ENCODE measurements at regions not wholly inside any gene's neighbourhood (a gene's known extent, or its start where the extent isn't known, plus 50 kb on each side); places are given as distances from the start of the nearest gene placed in this dataset.

- Histone ChIP-seq H3K27ac (ENCODE audit: low read depth, low read length) (no peak overlapping the region), H3K9me3 (ENCODE audit: control insufficient read depth, insufficient read depth, low read length) (no peaks in the 10 kb centered on the region), H3K4me1 (ENCODE audit: control insufficient read depth, insufficient read depth, low read length) (peaks cover 16% of the 10 kb centered on the region; the same call in 1 of the 2 replicates), H3K27me3 (ENCODE audit: control insufficient read depth, insufficient read depth, low read length) (peaks cover 55% of the 10 kb centered on the region), H3K36me3 (ENCODE audit: control insufficient read depth, insufficient read depth, low read length) (no peaks in the 10 kb centered on the region), H3K9ac (ENCODE audit: low read depth, low read length) (no peak overlapping the region), H3K4me3 (ENCODE audit: low read depth, low read length) (no peak overlapping the region)
These were observed 188.7 kb upstream of the LINGO1 start for GRCh38 chr15:77821188-77821958.

- H3K27ac ChIP-seq (ENCODE audit: low read depth, low read length) = no peak overlapping the region
- H3K36me3 ChIP-seq (ENCODE audit: control insufficient read depth, insufficient read depth, low read length) = no peaks in the 10 kb centered on the region
- H3K27me3 ChIP-seq (ENCODE audit: control insufficient read depth, insufficient read depth, low read length) = peaks cover 55% of the 10 kb centered on the region
- H3K9me3 ChIP-seq (ENCODE audit: control insufficient read depth, insufficient read depth, low read length) = no peaks in the 10 kb centered on the region
- H3K9ac ChIP-seq (ENCODE audit: low read depth, low read length) = no peak overlapping the region
- H3K4me3 ChIP-seq (ENCODE audit: low read depth, low read length) = peak overlapping the region; percentile 68
- peaks cover 16% of the 10 kb centered on the region; the same call in 1 of the 2 replicates for H3K4me1 ChIP-seq (ENCODE audit: control insufficient read depth, insufficient read depth, low read length)
These were observed 187.4 kb upstream of the LINGO1 start for GRCh38 chr15:77819851-77820728.

GRCh38 chr15:77819048-77819850 is 186.5 kb upstream of the LINGO1 start:
- Histone ChIP-seq H3K9me3 (ENCODE audit: control insufficient read depth, insufficient read depth, low read length) (no peaks in the 10 kb centered on the region), H3K4me3 (ENCODE audit: low read depth, low read length) (peak overlapping the region; percentile 68), H3K36me3 (ENCODE audit: control insufficient read depth, insufficient read depth, low read length) (no peaks in the 10 kb centered on the region), H3K27ac (ENCODE audit: low read depth, low read length) (no peak overlapping the region), H3K27me3 (ENCODE audit: control insufficient read depth, insufficient read depth, low read length) (peaks cover 55% of the 10 kb centered on the region), H3K9ac (ENCODE audit: low read depth, low read length) (no peak overlapping the region), H3K4me1 (ENCODE audit: control insufficient read depth, insufficient read depth, low read length) (peaks cover 16% of the 10 kb centered on the region; the same call in 1 of the 2 replicates)

- Histone ChIP-seq H3K27me3 (ENCODE audit: control insufficient read depth, insufficient read depth, low read length) (peaks cover 55% of the 10 kb centered on the region), H3K4me3 (ENCODE audit: low read depth, low read length) (peak overlapping the region; percentile 68), H3K9me3 (ENCODE audit: control insufficient read depth, insufficient read depth, low read length) (no peaks in the 10 kb centered on the region), H3K9ac (ENCODE audit: low read depth, low read length) (no peak overlapping the region), H3K27ac (ENCODE audit: low read depth, low read length) (no peak overlapping the region), H3K36me3 (ENCODE audit: control insufficient read depth, insufficient read depth, low read length) (no peaks in the 10 kb centered on the region), H3K4me1 (ENCODE audit: control insufficient read depth, insufficient read depth, low read length) (peaks cover 16% of the 10 kb centered on the region; the same call in 1 of the 2 replicates)
These were observed 185.9 kb upstream of the LINGO1 start for GRCh38 chr15:77818484-77819047.

- Histone ChIP-seq H3K4me3 (ENCODE audit: low read depth, low read length) (no peak overlapping the region), H3K36me3 (ENCODE audit: control insufficient read depth, insufficient read depth, low read length) (no peaks in the 10 kb centered on the region), H3K27ac (ENCODE audit: low read depth, low read length) (no peak overlapping the region), H3K9me3 (ENCODE audit: control insufficient read depth, insufficient read depth, low read length) (no peaks in the 10 kb centered on the region), H3K4me1 (ENCODE audit: control insufficient read depth, insufficient read depth, low read length) (peaks cover 16% of the 10 kb centered on the region; the same call in 1 of the 2 replicates), H3K9ac (ENCODE audit: low read depth, low read length) (no peak overlapping the region), H3K27me3 (ENCODE audit: control insufficient read depth, insufficient read depth, low read length) (peaks cover 55% of the 10 kb centered on the region)
These were observed 184.7 kb upstream of the LINGO1 start for GRCh38 chr15:77817434-77817833.

- Histone ChIP-seq H3K36me3 (ENCODE audit: control insufficient read depth, insufficient read depth, low read length) (no peaks in the 10 kb centered on the region), H3K9me3 (ENCODE audit: control insufficient read depth, insufficient read depth, low read length) (no peaks in the 10 kb centered on the region), H3K9ac (ENCODE audit: low read depth, low read length) (no peak overlapping the region), H3K4me1 (ENCODE audit: control insufficient read depth, insufficient read depth, low read length) (peaks cover 16% of the 10 kb centered on the region), H3K27ac (ENCODE audit: low read depth, low read length) (no peak overlapping the region), H3K4me3 (ENCODE audit: low read depth, low read length) (no peak overlapping the region), H3K27me3 (ENCODE audit: control insufficient read depth, insufficient read depth, low read length) (peaks cover 50% of the 10 kb centered on the region)
These were observed 184.3 kb upstream of the LINGO1 start for GRCh38 chr15:77816983-77817382.

GRCh38 chr15:77815015-77815414 is 182.3 kb upstream of the LINGO1 start:
- H3K4me1 ChIP-seq (ENCODE audit: control insufficient read depth, insufficient read depth, low read length) = peaks cover 16% of the 10 kb centered on the region
- H3K4me3 ChIP-seq (ENCODE audit: low read depth, low read length) = no peak overlapping the region
- no peaks in the 10 kb centered on the region for H3K36me3 ChIP-seq (ENCODE audit: control insufficient read depth, insufficient read depth, low read length)
- H3K9ac ChIP-seq (ENCODE audit: low read depth, low read length) = no peak overlapping the region
- H3K9me3 ChIP-seq (ENCODE audit: control insufficient read depth, insufficient read depth, low read length) = no peaks in the 10 kb centered on the region
- no peak overlapping the region for H3K27ac ChIP-seq (ENCODE audit: low read depth, low read length)
- peaks cover 31% of the 10 kb centered on the region for H3K27me3 ChIP-seq (ENCODE audit: control insufficient read depth, insufficient read depth, low read length)

GRCh38 chr15:77812664-77813063 is 180.0 kb upstream of the LINGO1 start:
- H3K27ac ChIP-seq (ENCODE audit: low read depth, low read length) = no peak overlapping the region
- H3K4me1 ChIP-seq (ENCODE audit: control insufficient read depth, insufficient read depth, low read length) = peaks cover 10% of the 10 kb centered on the region; the same call in 1 of the 2 replicates
- no peak overlapping the region for H3K9ac ChIP-seq (ENCODE audit: low read depth, low read length)
- no peaks in the 10 kb centered on the region for H3K36me3 ChIP-seq (ENCODE audit: control insufficient read depth, insufficient read depth, low read length)
- no peak overlapping the region for H3K4me3 ChIP-seq (ENCODE audit: low read depth, low read length)
- H3K9me3 ChIP-seq (ENCODE audit: control insufficient read depth, insufficient read depth, low read length) = no peaks in the 10 kb centered on the region
- peaks cover 11% of the 10 kb centered on the region for H3K27me3 ChIP-seq (ENCODE audit: control insufficient read depth, insufficient read depth, low read length)

- H3K36me3 ChIP-seq (ENCODE audit: control insufficient read depth, insufficient read depth, low read length) = no peaks in the 10 kb centered on the region
- no peak overlapping the region for H3K27ac ChIP-seq (ENCODE audit: low read depth, low read length)
- H3K27me3 ChIP-seq (ENCODE audit: control insufficient read depth, insufficient read depth, low read length) = no peaks in the 10 kb centered on the region; the same call in 1 of the 2 replicates
- H3K4me3 ChIP-seq (ENCODE audit: low read depth, low read length) = no peak overlapping the region
- no peak overlapping the region for H3K9ac ChIP-seq (ENCODE audit: low read depth, low read length)
- H3K9me3 ChIP-seq (ENCODE audit: control insufficient read depth, insufficient read depth, low read length) = no peaks in the 10 kb centered on the region
- no peaks in the 10 kb centered on the region; the same call in 1 of the 2 replicates for H3K4me1 ChIP-seq (ENCODE audit: control insufficient read depth, insufficient read depth, low read length)
These were observed 178.6 kb upstream of the LINGO1 start for GRCh38 chr15:77811270-77811669.

GRCh38 chr15:77810130-77810571 is 177.4 kb upstream of the LINGO1 start:
- H3K9me3 ChIP-seq (ENCODE audit: control insufficient read depth, insufficient read depth, low read length) = no peaks in the 10 kb centered on the region
- no peak overlapping the region for H3K9ac ChIP-seq (ENCODE audit: low read depth, low read length)
- no peak overlapping the region for H3K4me3 ChIP-seq (ENCODE audit: low read depth, low read length)
- H3K27ac ChIP-seq (ENCODE audit: low read depth, low read length) = no peak overlapping the region
- no peaks in the 10 kb centered on the region; the same call in 1 of the 2 replicates for H3K4me1 ChIP-seq (ENCODE audit: control insufficient read depth, insufficient read depth, low read length)
- H3K27me3 ChIP-seq (ENCODE audit: control insufficient read depth, insufficient read depth, low read length) = no peaks in the 10 kb centered on the region
- no peaks in the 10 kb centered on the region for H3K36me3 ChIP-seq (ENCODE audit: control insufficient read depth, insufficient read depth, low read length)

Data from HUES48 (cell line).